ENCODE measurements at regions not wholly inside any gene's neighbourhood (a gene's known extent, or its start where the extent isn't known, plus 50 kb on each side); places are given as distances from the start of the nearest gene placed in this dataset.
"Not testable (repeated sequence)": the region's sequence is repeated elsewhere in the genome, so short reads cannot be mapped to it uniquely, and the experiment has no call there.

GRCh38 chr4:103842637-103843239 is 123.0 kb upstream of the TACR3 start:
- Histone ChIP-seq H3K36me3 (no peaks in the 10 kb centered on the region), H3K9me3 (peaks cover 0 to 24% (median 2%) of the 10 kb centered on the region in 11 donors), H3K4me3 (no peak overlapping the region), H3K4me1 (no peaks in the 10 kb centered on the region), H3K27ac (no peak overlapping the region), H3K27me3 (no peaks in the 10 kb centered on the region)
- intact Hi-C loops (cut with DNase I) = no loop called here
- no peak for TF ChIP-seq CTCF (IDR thresholded peaks at IDR 0.05)
- DNase-seq (no peak), ATAC-seq (no peak)
- WGBS, 2 donors = 71 to 74% methylated on average over 5 of the region's 5 CpGs

- DNase-seq (no peak), ATAC-seq (no peak)
- Histone ChIP-seq H3K4me1 (no peaks in the 10 kb centered on the region), H3K9me3 (peaks cover 0 to 17% (median 0%) of the 10 kb centered on the region in 11 donors), H3K36me3 (no peaks in the 10 kb centered on the region), H3K27me3 (no peaks in the 10 kb centered on the region), H3K27ac (no peak overlapping the region), H3K4me3 (no peak overlapping the region)
- no peak for TF ChIP-seq CTCF (IDR thresholded peaks at IDR 0.05)
- WGBS, 2 donors = 49 to 51% methylated on average over 1 of the region's 1 CpG
- intact Hi-C loops (cut with DNase I) = no loop called here
Observed at GRCh38 chr4:103842076-103842475, 122.3 kb upstream of the TACR3 start.

- H3K27ac ChIP-seq; H3K27me3 ChIP-seq; H3K36me3 ChIP-seq; H3K4me1 ChIP-seq; ATAC-seq; DNase-seq; H3K4me3 ChIP-seq; intact Hi-C loops (cut with DNase I): not testable (repeated sequence)
- 57 to 64% methylated on average over 5 of the region's 5 CpGs for WGBS, 2 donors
- peaks cover 0 to 20% (median 0%) of the 10 kb centered on the region in 11 donors for H3K9me3 ChIP-seq
Observed at GRCh38 chr4:103810308-103810707, 90.5 kb upstream of the TACR3 start.

GRCh38 chr4:103802766-103803165 is 83.0 kb upstream of the TACR3 start:
- peaks cover 0 to 39% (median 10%) of the 10 kb centered on the region in 11 donors for H3K9me3 ChIP-seq
- no peak overlapping the region for H3K27ac ChIP-seq
- no peaks in the 10 kb centered on the region for H3K36me3 ChIP-seq
- no peak overlapping the region for H3K4me3 ChIP-seq
- DNase-seq (no peak), ATAC-seq (no peak)
- intact Hi-C loops (cut with DNase I) = no loop called here
- no peaks in the 10 kb centered on the region for H3K27me3 ChIP-seq
- TF ChIP-seq CTCF (IDR thresholded peaks at IDR 0.05) = no peak
- H3K4me1 ChIP-seq = no peaks in the 10 kb centered on the region
- WGBS, 2 donors = 73 to 89% methylated on average over 1 of the region's 1 CpG

- no peaks in the 10 kb centered on the region for H3K4me1 ChIP-seq
- H3K27me3 ChIP-seq = no peaks in the 10 kb centered on the region
- TF ChIP-seq CTCF (IDR thresholded peaks at IDR 0.05) = no peak
- WGBS, 2 donors = 85 to 86% methylated on average over 4 of the region's 4 CpGs
- H3K9me3 ChIP-seq = peaks cover 0 to 59% (median 9%) of the 10 kb centered on the region in 11 donors
- H3K4me3 ChIP-seq = no peak overlapping the region
- DNase-seq = no peak
- ATAC-seq = no peak
- no peak overlapping the region for H3K27ac ChIP-seq
- intact Hi-C loops (cut with DNase I) = loop anchor here in 1 of 10 donors (5.0 kb wide), 1 partner anchor 310 kb away; no protein-coding TSS in a partner anchor
- no peaks in the 10 kb centered on the region for H3K36me3 ChIP-seq
Observed at GRCh38 chr4:103787057-103787456, 67.3 kb upstream of the TACR3 start.

Data from heart right ventricle (tissue), 16 donors.